ENCODE measurements at regions not wholly inside any gene's neighbourhood (a gene's known extent, or its start where the extent isn't known, plus 50 kb on each side); places are given as distances from the start of the nearest gene placed in this dataset.
A peak's percentile ranks its signal among the peaks of the same experiment; 100 is the strongest.

GRCh38 chr5:97529354-97529985, 346.4 kb upstream of the RIOK2 start:
- intact Hi-C loops (cut with micrococcal nuclease) = no loop called here
- Histone ChIP-seq H3K27ac (ENCODE audit: low read depth, low read length) (no peak overlapping the region), H3K4me3 (ENCODE audit: low read length in 2 of 2) (no peak overlapping the region), H3K36me3 (ENCODE audit: insufficient read depth, low read length) (no peaks in the 10 kb centered on the region), H3K9me3 (ENCODE audit: control insufficient read depth in 1 of 2, low read length in 2 of 2) (no peaks in the 10 kb centered on the region), H3K4me1 (ENCODE audit: insufficient read depth, low read length) (no peaks in the 10 kb centered on the region), H3K27me3 (ENCODE audit: insufficient read depth, low read length) (no peaks in the 10 kb centered on the region)
- Mint-ChIP-seq H3K4me3 (no peak overlapping the region), H3K27ac (no peak overlapping the region), H3K9me3 (peaks cover 0 to 4% (median 1%) of the 10 kb centered on the region in 8 donors), H3K36me3 (no peaks in the 10 kb centered on the region), H3K27me3 (no peaks in the 10 kb centered on the region), H3K4me1 (no peaks in the 10 kb centered on the region)
- DNase-seq = no peak
- POLR2A ChIA-PET (ENCODE audit: partially characterized antibody) = no interaction called here
- CTCF ChIA-PET (ENCODE audit: partially characterized antibody) = no interaction called here

GRCh38 chr5:97531549-97531948, 348.5 kb upstream of the RIOK2 start:
- no peak for DNase-seq
- no peak overlapping the region for H3K27ac Mint-ChIP-seq

DNA sequence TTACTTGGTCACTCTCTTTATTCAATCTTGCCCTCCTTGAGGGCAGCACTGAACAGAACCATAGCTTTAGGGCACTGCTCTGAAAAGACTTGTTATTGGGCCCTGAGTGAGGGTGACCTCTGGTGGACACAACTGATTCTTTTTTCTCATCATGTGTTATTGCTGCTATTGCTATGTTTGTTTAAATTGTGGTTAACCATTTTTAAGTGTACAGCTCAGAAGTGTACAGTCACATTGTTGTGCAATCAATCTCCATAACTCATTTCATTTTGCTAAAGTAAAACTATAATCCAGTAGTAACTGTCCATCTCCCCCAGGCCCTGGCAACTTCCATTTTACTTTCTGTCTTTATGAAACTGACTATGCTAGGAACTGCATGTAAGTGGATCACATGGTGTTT, 351.1 kb upstream of the RIOK2 start:
- no peak overlapping the region for H3K27ac Mint-ChIP-seq
- no peaks in the 10 kb centered on the region for H3K36me3 Mint-ChIP-seq
- peak in 1 of 5 donors; percentile 7 for DNase-seq
- H3K27ac ChIP-seq (ENCODE audit: low read depth, low read length) = no peak overlapping the region
- H3K4me3 ChIP-seq (ENCODE audit: low read length in 2 of 2) = no peak overlapping the region
- no peaks in the 10 kb centered on the region for H3K36me3 ChIP-seq (ENCODE audit: insufficient read depth, low read length)
- intact Hi-C loops (cut with micrococcal nuclease) = loop anchor here (2.0 kb wide), 1 partner anchor 303 kb away; no protein-coding TSS in a partner anchor
- no peaks in the 10 kb centered on the region for H3K27me3 ChIP-seq (ENCODE audit: insufficient read depth, low read length)
- peaks cover 0 to 1% (median 0%) of the 10 kb centered on the region in 4 donors for H3K4me1 Mint-ChIP-seq
- ChIA-PET CTCF (ENCODE audit: partially characterized antibody) (interaction anchor here (0.9 to 1.2 kb wide), 2 partner anchors 302 to 1251 kb away, joined by 3 read pairs; no protein-coding TSS in a partner anchor), POLR2A (ENCODE audit: partially characterized antibody) (no interaction called here)
- H3K9me3 Mint-ChIP-seq = no peaks in the 10 kb centered on the region
- H3K4me3 Mint-ChIP-seq = no peak overlapping the region
- H3K27me3 Mint-ChIP-seq = no peaks in the 10 kb centered on the region
- H3K4me1 ChIP-seq (ENCODE audit: insufficient read depth, low read length) = no peaks in the 10 kb centered on the region
- H3K9me3 ChIP-seq (ENCODE audit: control insufficient read depth in 1 of 2, low read length in 2 of 2) = no peaks in the 10 kb centered on the region

More at GRCh38 chr5:97531549-97531948, 348.5 kb upstream of the RIOK2 start:
- H3K36me3 Mint-ChIP-seq = no peaks in the 10 kb centered on the region
- Histone ChIP-seq H3K4me1 (ENCODE audit: insufficient read depth, low read length) (no peaks in the 10 kb centered on the region), H3K27ac (ENCODE audit: low read depth, low read length) (no peak overlapping the region), H3K9me3 (ENCODE audit: control insufficient read depth in 1 of 2, low read length in 2 of 2) (no peaks in the 10 kb centered on the region), H3K36me3 (ENCODE audit: insufficient read depth, low read length) (no peaks in the 10 kb centered on the region), H3K4me3 (ENCODE audit: low read length in 2 of 2) (no peak overlapping the region), H3K27me3 (ENCODE audit: insufficient read depth, low read length) (no peaks in the 10 kb centered on the region)
- no peaks in the 10 kb centered on the region for H3K27me3 Mint-ChIP-seq
- ChIA-PET POLR2A (ENCODE audit: partially characterized antibody) (no interaction called here), CTCF (ENCODE audit: partially characterized antibody) (no interaction called here)
- H3K4me3 Mint-ChIP-seq = no peak overlapping the region
- no peaks in the 10 kb centered on the region for H3K4me1 Mint-ChIP-seq
- peaks cover 0 to 1% (median 0%) of the 10 kb centered on the region in 8 donors for H3K9me3 Mint-ChIP-seq
- intact Hi-C loops (cut with micrococcal nuclease) = no loop called here

DNA sequence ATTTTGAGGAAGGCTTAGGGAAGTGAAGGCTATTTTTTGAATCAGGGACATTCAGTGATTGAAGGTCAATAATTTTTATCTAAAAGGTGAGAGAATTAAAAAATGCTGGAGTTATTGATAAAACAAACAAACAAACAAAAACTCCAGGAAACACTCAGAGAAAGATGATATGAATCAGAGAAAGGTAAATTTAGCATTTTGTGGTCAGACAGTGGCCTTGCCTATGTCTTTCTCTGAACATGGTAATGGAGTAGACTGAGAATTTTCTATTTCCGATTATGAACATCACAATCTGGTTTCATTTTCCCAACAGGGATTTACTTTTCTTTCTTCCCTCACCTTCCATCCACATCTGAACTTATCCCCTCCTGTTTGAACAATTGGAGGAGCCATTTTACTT, 353.6 kb upstream of the RIOK2 start:
- H3K4me1 ChIP-seq (ENCODE audit: insufficient read depth, low read length) = no peaks in the 10 kb centered on the region
- no peak overlapping the region for H3K27ac ChIP-seq (ENCODE audit: low read depth, low read length)
- Mint-ChIP-seq H3K27ac (no peak overlapping the region), H3K27me3 (no peaks in the 10 kb centered on the region), H3K4me3 (no peak overlapping the region), H3K4me1 (peaks cover 0 to 1% (median 0%) of the 10 kb centered on the region in 4 donors), H3K36me3 (no peaks in the 10 kb centered on the region), H3K9me3 (no peaks in the 10 kb centered on the region)
- H3K9me3 ChIP-seq (ENCODE audit: control insufficient read depth in 1 of 2, low read length in 2 of 2) = no peaks in the 10 kb centered on the region
- no peaks in the 10 kb centered on the region for H3K27me3 ChIP-seq (ENCODE audit: insufficient read depth, low read length)
- POLR2A ChIA-PET (ENCODE audit: partially characterized antibody) = no interaction called here
- CTCF ChIA-PET (ENCODE audit: partially characterized antibody) = no interaction called here
- intact Hi-C loops (cut with micrococcal nuclease) = no loop called here
- H3K4me3 ChIP-seq (ENCODE audit: low read length in 2 of 2) = no peak overlapping the region
- DNase-seq = no peak
- no peaks in the 10 kb centered on the region for H3K36me3 ChIP-seq (ENCODE audit: insufficient read depth, low read length)

DNA sequence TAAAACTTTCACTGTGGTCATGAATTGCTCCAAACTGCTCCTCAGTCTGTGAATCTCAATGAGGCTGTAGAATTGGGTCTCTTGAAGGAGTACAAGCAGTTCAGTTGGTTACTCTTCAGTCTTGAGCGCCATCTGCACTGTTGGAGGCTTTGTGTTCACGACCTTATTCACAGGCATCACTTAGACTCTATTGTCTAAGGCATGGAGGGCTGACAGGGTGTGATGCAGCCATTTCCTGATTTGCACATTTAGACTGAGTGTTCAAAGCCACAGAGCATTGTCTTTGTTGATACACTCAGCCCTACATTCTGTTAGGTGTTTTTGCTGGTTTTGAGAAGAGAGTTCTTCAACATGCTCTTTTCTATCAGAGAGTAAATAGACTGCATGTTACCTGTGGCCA, 355.9 kb upstream of the RIOK2 start:
- Mint-ChIP-seq H3K36me3 (no peaks in the 10 kb centered on the region), H3K27me3 (no peaks in the 10 kb centered on the region), H3K27ac (no peak overlapping the region), H3K9me3 (no peaks in the 10 kb centered on the region), H3K4me1 (peaks cover 0 to 1% (median 0%) of the 10 kb centered on the region in 4 donors), H3K4me3 (no peak overlapping the region)
- intact Hi-C loops (cut with micrococcal nuclease) = no loop called here
- no peaks in the 10 kb centered on the region for H3K4me1 ChIP-seq (ENCODE audit: insufficient read depth, low read length)
- no peak overlapping the region for H3K27ac ChIP-seq (ENCODE audit: low read depth, low read length)
- no peaks in the 10 kb centered on the region for H3K36me3 ChIP-seq (ENCODE audit: insufficient read depth, low read length)
- ChIA-PET POLR2A (ENCODE audit: partially characterized antibody) (no interaction called here), CTCF (ENCODE audit: partially characterized antibody) (no interaction called here)
- no peaks in the 10 kb centered on the region for H3K9me3 ChIP-seq (ENCODE audit: control insufficient read depth in 1 of 2, low read length in 2 of 2)
- DNase-seq = no peak
- no peaks in the 10 kb centered on the region for H3K27me3 ChIP-seq (ENCODE audit: insufficient read depth, low read length)
- no peak overlapping the region for H3K4me3 ChIP-seq (ENCODE audit: low read length in 2 of 2)

DNA sequence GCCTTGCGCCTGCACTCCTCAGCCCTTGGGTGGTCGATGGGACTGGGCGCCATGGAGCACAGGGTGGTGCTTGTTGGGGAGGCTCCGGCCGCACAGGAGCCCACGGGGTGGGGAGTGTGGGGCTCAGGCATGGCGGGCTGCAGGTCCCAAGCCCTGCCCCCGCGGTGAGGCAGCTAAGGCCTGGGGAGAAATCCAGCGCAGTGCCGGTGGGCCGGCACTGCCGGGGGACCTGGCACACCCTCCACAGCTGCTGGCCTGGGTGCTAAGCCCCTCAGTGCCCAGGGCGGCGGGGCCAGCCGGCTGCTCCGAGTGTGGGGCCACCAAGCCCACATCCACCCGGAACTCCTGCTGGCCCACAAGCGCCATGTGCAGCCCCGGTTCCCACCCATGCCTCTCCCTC, 358.8 kb upstream of the RIOK2 start:
- Histone ChIP-seq H3K9me3 (ENCODE audit: control insufficient read depth in 1 of 2, low read length in 2 of 2) (no peaks in the 10 kb centered on the region), H3K4me1 (ENCODE audit: insufficient read depth, low read length) (no peaks in the 10 kb centered on the region), H3K36me3 (ENCODE audit: insufficient read depth, low read length) (no peaks in the 10 kb centered on the region), H3K27ac (ENCODE audit: low read depth, low read length) (no peak overlapping the region), H3K4me3 (ENCODE audit: low read length in 2 of 2) (no peak overlapping the region), H3K27me3 (ENCODE audit: insufficient read depth, low read length) (no peaks in the 10 kb centered on the region)
- H3K27ac Mint-ChIP-seq = no peak overlapping the region
- peak in 1 of 5 donors; percentile 16 for DNase-seq
- no peaks in the 10 kb centered on the region for H3K36me3 Mint-ChIP-seq
- no peak overlapping the region for H3K4me3 Mint-ChIP-seq
- ChIA-PET CTCF (ENCODE audit: partially characterized antibody) (no interaction called here), POLR2A (ENCODE audit: partially characterized antibody) (no interaction called here)
- intact Hi-C loops (cut with micrococcal nuclease) = no loop called here
- H3K27me3 Mint-ChIP-seq = no peaks in the 10 kb centered on the region
- no peaks in the 10 kb centered on the region for H3K9me3 Mint-ChIP-seq
- H3K4me1 Mint-ChIP-seq = peaks cover 0 to 1% (median 0%) of the 10 kb centered on the region in 4 donors

- DNase-seq = no peak
- H3K27ac ChIP-seq (ENCODE audit: low read depth, low read length) = no peak overlapping the region
- Mint-ChIP-seq H3K4me3 (no peak overlapping the region), H3K27ac (no peak overlapping the region), H3K27me3 (no peaks in the 10 kb centered on the region), H3K4me1 (no peaks in the 10 kb centered on the region), H3K36me3 (no peaks in the 10 kb centered on the region), H3K9me3 (peaks cover 0 to 1% (median 0%) of the 10 kb centered on the region in 8 donors)
- no peaks in the 10 kb centered on the region for H3K27me3 ChIP-seq (ENCODE audit: insufficient read depth, low read length)
- H3K36me3 ChIP-seq (ENCODE audit: insufficient read depth, low read length) = no peaks in the 10 kb centered on the region
- ChIA-PET CTCF (ENCODE audit: partially characterized antibody) (no interaction called here), POLR2A (ENCODE audit: partially characterized antibody) (no interaction called here)
- no peak overlapping the region for H3K4me3 ChIP-seq (ENCODE audit: low read length in 2 of 2)
- intact Hi-C loops (cut with micrococcal nuclease) = no loop called here
- H3K9me3 ChIP-seq (ENCODE audit: control insufficient read depth in 1 of 2, low read length in 2 of 2) = no peaks in the 10 kb centered on the region
- H3K4me1 ChIP-seq (ENCODE audit: insufficient read depth, low read length) = no peaks in the 10 kb centered on the region
Observed at GRCh38 chr5:97542469-97542868, 359.4 kb upstream of the RIOK2 start.

DNA sequence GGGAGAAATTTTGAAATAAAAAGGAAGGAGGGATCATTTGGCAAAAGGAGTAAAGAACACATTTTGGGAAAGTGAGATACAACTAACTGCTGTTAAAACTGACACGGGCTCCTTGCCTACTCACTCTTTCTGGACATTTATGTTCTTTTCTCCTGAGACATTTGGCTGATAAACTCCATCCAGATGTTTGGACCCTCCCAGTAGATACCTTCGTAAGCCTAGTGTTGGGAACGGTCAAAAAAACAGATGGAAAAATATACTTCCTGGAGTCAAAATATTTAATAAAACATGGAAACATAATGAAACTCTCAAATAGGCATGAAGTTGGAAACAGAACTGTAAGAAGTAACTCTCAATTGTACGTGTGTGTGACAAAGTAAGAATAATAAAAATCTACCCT, 360.1 kb upstream of the RIOK2 start:
- no peak for DNase-seq
- intact Hi-C loops (cut with micrococcal nuclease) = no loop called here
- no peak overlapping the region for H3K4me3 Mint-ChIP-seq
- no peaks in the 10 kb centered on the region for H3K27me3 Mint-ChIP-seq
- Histone ChIP-seq H3K4me3 (ENCODE audit: low read length in 2 of 2) (no peak overlapping the region), H3K27ac (ENCODE audit: low read depth, low read length) (no peak overlapping the region), H3K36me3 (ENCODE audit: insufficient read depth, low read length) (no peaks in the 10 kb centered on the region), H3K27me3 (ENCODE audit: insufficient read depth, low read length) (no peaks in the 10 kb centered on the region), H3K4me1 (ENCODE audit: insufficient read depth, low read length) (peaks cover under 1% of the 10 kb centered on the region), H3K9me3 (ENCODE audit: control insufficient read depth in 1 of 2, low read length in 2 of 2) (no peaks in the 10 kb centered on the region)
- no peaks in the 10 kb centered on the region for H3K36me3 Mint-ChIP-seq
- ChIA-PET POLR2A (ENCODE audit: partially characterized antibody) (no interaction called here), CTCF (ENCODE audit: partially characterized antibody) (no interaction called here)
- no peak overlapping the region for H3K27ac Mint-ChIP-seq
- H3K9me3 Mint-ChIP-seq = peaks cover 0 to 3% (median 0%) of the 10 kb centered on the region in 8 donors
- no peaks in the 10 kb centered on the region for H3K4me1 Mint-ChIP-seq
